ENCODE measurements at regions not wholly inside any gene's neighbourhood (a gene's known extent, or its start where the extent isn't known, plus 50 kb on each side); places are given as distances from the start of the nearest gene placed in this dataset.

GRCh38 chr11:42179216-42179615 lies 719.8 kb upstream of the LRRC4C start:
- no peak for DNase-seq (ENCODE audit: low read depth in 2 of 2)

GRCh38 chr11:42195289-42196013 lies 736.0 kb upstream of the LRRC4C start:
- DNase-seq (ENCODE audit: low read depth in 2 of 2) = no peak

GRCh38 chr11:42200311-42200710 lies 740.9 kb upstream of the LRRC4C start:
- no peak for DNase-seq (ENCODE audit: low read depth in 2 of 2)

- no peak for DNase-seq (ENCODE audit: low read depth in 2 of 2)
Observed at GRCh38 chr11:42201603-42202148, 742.2 kb upstream of the LRRC4C start.

GRCh38 chr11:42205518-42205917 lies 746.1 kb upstream of the LRRC4C start:
- no peak for DNase-seq (ENCODE audit: low read depth in 2 of 2)

GRCh38 chr11:42225664-42226063 lies 766.2 kb upstream of the LRRC4C start:
- no peak for DNase-seq (ENCODE audit: low read depth in 2 of 2)

GRCh38 chr11:42232673-42233072 lies 773.2 kb upstream of the LRRC4C start:
- no peak for DNase-seq (ENCODE audit: low read depth in 2 of 2)

- no peak for DNase-seq (ENCODE audit: low read depth in 2 of 2)
Observed at GRCh38 chr11:42234451-42234951, 775.0 kb upstream of the LRRC4C start.

GRCh38 chr11:42237701-42238235 lies 778.3 kb upstream of the LRRC4C start:
- no peak for DNase-seq (ENCODE audit: low read depth in 2 of 2)

GRCh38 chr11:42239188-42239587 lies 779.7 kb upstream of the LRRC4C start:
- no peak for DNase-seq (ENCODE audit: low read depth in 2 of 2)

GRCh38 chr11:42243385-42243784 lies 783.9 kb upstream of the LRRC4C start:
- no peak for DNase-seq (ENCODE audit: low read depth in 2 of 2)

GRCh38 chr11:42244376-42244775 lies 784.9 kb upstream of the LRRC4C start:
- no peak for DNase-seq (ENCODE audit: low read depth in 2 of 2)

GRCh38 chr11:42249401-42249800 lies 789.9 kb upstream of the LRRC4C start:
- no peak for DNase-seq (ENCODE audit: low read depth in 2 of 2)

GRCh38 chr11:42249956-42250355 lies 790.5 kb upstream of the LRRC4C start:
- no peak for DNase-seq (ENCODE audit: low read depth in 2 of 2)

- no peak for DNase-seq (ENCODE audit: low read depth in 2 of 2)
Observed at GRCh38 chr11:42251984-42252383, 792.5 kb upstream of the LRRC4C start.

GRCh38 chr11:42253156-42253555 lies 793.7 kb upstream of the LRRC4C start:
- no peak for DNase-seq (ENCODE audit: low read depth in 2 of 2)

GRCh38 chr11:42255906-42256305 lies 796.5 kb upstream of the LRRC4C start:
- no peak for DNase-seq (ENCODE audit: low read depth in 2 of 2)

GRCh38 chr11:42257534-42257933 lies 798.1 kb upstream of the LRRC4C start:
- no peak for DNase-seq (ENCODE audit: low read depth in 2 of 2)

- DNase-seq (ENCODE audit: low read depth in 2 of 2) = no peak
Observed at GRCh38 chr11:42265072-42265471, 805.6 kb upstream of the LRRC4C start.

GRCh38 chr11:42271306-42271705 lies 811.9 kb upstream of the LRRC4C start:
- no peak for DNase-seq (ENCODE audit: low read depth in 2 of 2)

GRCh38 chr11:42273977-42274376 lies 814.5 kb upstream of the LRRC4C start:
- no peak for DNase-seq (ENCODE audit: low read depth in 2 of 2)

- no peak for DNase-seq (ENCODE audit: low read depth in 2 of 2)
Observed at GRCh38 chr11:42296910-42297309, 837.5 kb upstream of the LRRC4C start.

GRCh38 chr11:42299780-42300179 lies 840.3 kb upstream of the LRRC4C start:
- DNase-seq (ENCODE audit: low read depth in 2 of 2) = no peak

Data from stimulated activated CD4-positive, alpha-beta T cell treated with anti-CD3 and anti-CD28 coated beads, Interleukin-4, amount 100 ng/mL, for 48 hours (primary cell).